ENCODE measurements at regions not wholly inside any gene's neighbourhood (a gene's known extent, or its start where the extent isn't known, plus 50 kb on each side); places are given as distances from the start of the nearest gene placed in this dataset.

DNA sequence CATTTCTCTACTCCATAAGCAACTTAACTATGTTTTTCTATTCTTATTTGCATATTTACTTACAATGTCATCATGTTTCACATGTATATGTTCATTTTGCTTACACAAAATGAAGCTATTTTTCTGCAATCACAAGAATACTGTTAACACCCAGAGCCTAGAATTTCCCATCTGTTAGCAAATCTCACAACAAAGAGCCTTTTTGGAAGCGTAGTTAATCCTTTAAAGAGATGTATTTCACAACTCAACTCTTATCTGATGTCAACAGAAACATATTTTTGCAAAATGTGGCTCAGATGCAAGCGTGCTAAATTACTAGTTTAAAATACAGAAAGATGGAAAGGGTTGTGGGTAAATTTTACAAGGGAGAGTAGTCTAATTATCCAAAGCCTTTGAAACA, 110.6 kb upstream of the COL1A2 start:
- TF ChIP-seq CTCF (IDR thresholded peaks at IDR 0.05; ENCODE audit: poor library complexity, severe bottlenecking) (no peak), MXI1 (conservative IDR thresholded peaks at IDR 0.05; ENCODE audit: poor library complexity, severe bottlenecking) (no peak), EP300 (conservative IDR thresholded peaks at IDR 0.05; ENCODE audit: poor library complexity, severe bottlenecking) (no peak), POLR2AphosphoS5 (IDR thresholded peaks at IDR 0.05) (no peak), EZH2 (IDR thresholded peaks at IDR 0.05; ENCODE audit: borderline replicate concordance, insufficient read depth, low read length, poor library complexity, severe bottlenecking) (no peak)
- TF ChIP-seq, protein P1, sequence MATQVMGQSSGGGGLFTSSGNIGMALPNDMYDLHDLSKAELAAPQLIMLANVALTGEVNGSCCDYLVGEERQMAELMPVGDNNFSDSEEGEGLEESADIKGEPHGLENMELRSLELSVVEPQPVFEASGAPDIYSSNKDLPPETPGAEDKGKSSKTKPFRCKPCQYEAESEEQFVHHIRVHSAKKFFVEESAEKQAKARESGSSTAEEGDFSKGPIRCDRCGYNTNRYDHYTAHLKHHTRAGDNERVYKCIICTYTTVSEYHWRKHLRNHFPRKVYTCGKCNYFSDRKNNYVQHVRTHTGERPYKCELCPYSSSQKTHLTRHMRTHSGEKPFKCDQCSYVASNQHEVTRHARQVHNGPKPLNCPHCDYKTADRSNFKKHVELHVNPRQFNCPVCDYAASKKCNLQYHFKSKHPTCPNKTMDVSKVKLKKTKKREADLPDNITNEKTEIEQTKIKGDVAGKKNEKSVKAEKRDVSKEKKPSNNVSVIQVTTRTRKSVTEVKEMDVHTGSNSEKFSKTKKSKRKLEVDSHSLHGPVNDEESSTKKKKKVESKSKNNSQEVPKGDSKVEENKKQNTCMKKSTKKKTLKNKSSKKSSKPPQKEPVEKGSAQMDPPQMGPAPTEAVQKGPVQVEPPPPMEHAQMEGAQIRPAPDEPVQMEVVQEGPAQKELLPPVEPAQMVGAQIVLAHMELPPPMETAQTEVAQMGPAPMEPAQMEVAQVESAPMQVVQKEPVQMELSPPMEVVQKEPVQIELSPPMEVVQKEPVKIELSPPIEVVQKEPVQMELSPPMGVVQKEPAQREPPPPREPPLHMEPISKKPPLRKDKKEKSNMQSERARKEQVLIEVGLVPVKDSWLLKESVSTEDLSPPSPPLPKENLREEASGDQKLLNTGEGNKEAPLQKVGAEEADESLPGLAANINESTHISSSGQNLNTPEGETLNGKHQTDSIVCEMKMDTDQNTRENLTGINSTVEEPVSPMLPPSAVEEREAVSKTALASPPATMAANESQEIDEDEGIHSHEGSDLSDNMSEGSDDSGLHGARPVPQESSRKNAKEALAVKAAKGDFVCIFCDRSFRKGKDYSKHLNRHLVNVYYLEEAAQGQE (IDR thresholded peaks at IDR 0.05; ENCODE audit: borderline replicate concordance), result no peak
